A673 (cell line): ENCODE measurements at regions not wholly inside any gene's neighbourhood (a gene's known extent, or its start where the extent isn't known, plus 50 kb on each side); places are given as distances from the start of the nearest gene placed in this dataset.

Experiments used
- BruUV-seq: library from RNA; stranded (reverse); fragments of 400-500 nt; replicated peaks from 2 replicates; lab custom pipeline; 2021; lab: Mats Ljungman, UMichigan
- CTCF ChIA-PET: fragments of 300-600 bp; sonication (Branson Sonifier 250); formaldehyde crosslinking; loops from one replicate; lab custom pipeline; 2022; ENCODE audit warnings: antibody characterized with exemption; lab: Charles Lee
- POLR2A ChIA-PET: fragments of 300-600 bp; sonication (Branson Sonifier 250); formaldehyde crosslinking; loops from one replicate; lab custom pipeline; 2022; ENCODE audit warnings: antibody characterized with exemption; ENCODE audit not compliant: low non-redundant PET; lab: Charles Lee
- DNase-seq: peaks from one replicate; pipeline ENCODE4 v3.0.0-alpha.2; 2015; ENCODE audit warnings: low spot score
- H3K27ac ChIP-seq: fragments of 200-600 bp; sonication (generic); 2 replicates; pipeline ENCODE4 v1.5.1; 2016; ENCODE audit warnings: mixed run types, low read depth, mild to moderate bottlenecking, mixed read lengths, antibody characterized with exemption, low read length; ENCODE audit not compliant: poor library complexity, severe bottlenecking
- H3K27me3 ChIP-seq: fragments of 200-600 bp; sonication (generic); replicated peaks from 2 replicates; pipeline ENCODE4 v1.6.1; 2017; ENCODE audit warnings: mixed run types, low read depth, mild to moderate bottlenecking, mixed read lengths, antibody characterized with exemption, low read length; ENCODE audit not compliant: insufficient read depth, poor library complexity
- H3K36me3 ChIP-seq: fragments of 200-600 bp; sonication (generic); 2 replicates; pipeline ENCODE4 v1.6.1; 2016; ENCODE audit warnings: mixed run types, mild to moderate bottlenecking, mixed read lengths, antibody characterized with exemption, low read length; ENCODE audit not compliant: insufficient read depth, poor library complexity, severe bottlenecking
- H3K4me1 ChIP-seq: fragments of 200-600 bp; sonication (generic); 2 replicates; pipeline ENCODE4 v1.6.1; 2017; ENCODE audit warnings: mixed run types, mild to moderate bottlenecking, mixed read lengths, antibody characterized with exemption, low read length; ENCODE audit not compliant: insufficient read depth, poor library complexity, severe bottlenecking
- H3K4me3 ChIP-seq: fragments of 200-600 bp; sonication (generic); 2 replicates; pipeline ENCODE4 v1.5.1; 2016; ENCODE audit warnings: low read depth, mixed run types, mild to moderate bottlenecking, mixed read lengths, low read length; ENCODE audit not compliant: poor library complexity, severe bottlenecking
- H3K9me3 ChIP-seq: fragments of 200-600 bp; sonication (generic); 2 replicates; pipeline ENCODE4 v1.6.1; 2016; ENCODE audit warnings: mixed run types, low read depth, mild to moderate bottlenecking, mixed read lengths, antibody characterized with exemption, low read length; ENCODE audit not compliant: poor library complexity, severe bottlenecking
- EZH2 ChIP-seq: fragments of 200-600 bp; sonication (generic); IDR thresholded peaks from 2 replicates; pipeline ENCODE4 v1.6.1; 2017; ENCODE audit warnings: borderline replicate concordance, low read depth, mild to moderate bottlenecking, mixed read lengths, antibody characterized with exemption, low read length; ENCODE audit not compliant: poor library complexity, severe bottlenecking
- intact Hi-C: fragments of 100-400 bp; cut with micrococcal nuclease; formaldehyde crosslinking; loops from one replicate; pipeline ENCODE4 v1.10.0; 2022; ENCODE audit not compliant: unreplicated experiment
- TF ChIP-seq, protein P1 (sequence below): fragments of 300-800, 200-600 bp; sonication (generic); conservative IDR thresholded peaks from 2 replicates; pipeline ENCODE4 v1.5.1; 2017; ENCODE audit warnings: low read depth, mild to moderate bottlenecking, antibody characterized with exemption, low read length, moderate library complexity, mixed read lengths

DNA sequence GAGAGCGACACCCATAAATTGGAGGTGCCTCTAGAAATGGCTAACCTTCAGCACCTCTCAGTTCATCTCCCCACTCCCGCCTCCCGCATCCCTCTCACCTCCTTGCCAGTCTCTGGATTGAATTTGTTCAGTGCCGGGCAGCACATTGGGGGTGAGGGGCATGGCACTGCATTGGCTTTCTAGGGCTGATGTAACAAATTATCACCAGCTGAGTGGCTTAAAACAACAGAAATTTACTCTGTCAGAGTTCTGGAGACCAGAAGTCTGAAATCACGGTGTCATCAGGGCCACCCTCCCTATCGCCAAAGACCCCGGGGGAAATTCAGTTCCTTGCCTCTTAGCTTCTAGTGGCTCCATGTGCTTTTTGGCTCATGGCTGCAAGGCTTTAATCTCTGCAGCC lies 105.1 kb upstream of the RBPJ start:
- Histone ChIP-seq H3K4me1 (no peaks in the 10 kb centered on the region), H3K27ac (no peak overlapping the region), H3K4me3 (no peak overlapping the region), H3K36me3 (no peaks in the 10 kb centered on the region), H3K9me3 (no peaks in the 10 kb centered on the region), H3K27me3 (peaks cover 29% of the 10 kb centered on the region)
- TF ChIP-seq EZH2, result no peak
- TF ChIP-seq, protein P1, sequence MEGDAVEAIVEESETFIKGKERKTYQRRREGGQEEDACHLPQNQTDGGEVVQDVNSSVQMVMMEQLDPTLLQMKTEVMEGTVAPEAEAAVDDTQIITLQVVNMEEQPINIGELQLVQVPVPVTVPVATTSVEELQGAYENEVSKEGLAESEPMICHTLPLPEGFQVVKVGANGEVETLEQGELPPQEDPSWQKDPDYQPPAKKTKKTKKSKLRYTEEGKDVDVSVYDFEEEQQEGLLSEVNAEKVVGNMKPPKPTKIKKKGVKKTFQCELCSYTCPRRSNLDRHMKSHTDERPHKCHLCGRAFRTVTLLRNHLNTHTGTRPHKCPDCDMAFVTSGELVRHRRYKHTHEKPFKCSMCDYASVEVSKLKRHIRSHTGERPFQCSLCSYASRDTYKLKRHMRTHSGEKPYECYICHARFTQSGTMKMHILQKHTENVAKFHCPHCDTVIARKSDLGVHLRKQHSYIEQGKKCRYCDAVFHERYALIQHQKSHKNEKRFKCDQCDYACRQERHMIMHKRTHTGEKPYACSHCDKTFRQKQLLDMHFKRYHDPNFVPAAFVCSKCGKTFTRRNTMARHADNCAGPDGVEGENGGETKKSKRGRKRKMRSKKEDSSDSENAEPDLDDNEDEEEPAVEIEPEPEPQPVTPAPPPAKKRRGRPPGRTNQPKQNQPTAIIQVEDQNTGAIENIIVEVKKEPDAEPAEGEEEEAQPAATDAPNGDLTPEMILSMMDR, result no peak
- no TSS peak for BruUV-seq
- DNase-seq, result no peak
- POLR2A ChIA-PET, result no interaction called here
- CTCF ChIA-PET, result no interaction called here
- intact Hi-C loops, result no loop called here

DNA sequence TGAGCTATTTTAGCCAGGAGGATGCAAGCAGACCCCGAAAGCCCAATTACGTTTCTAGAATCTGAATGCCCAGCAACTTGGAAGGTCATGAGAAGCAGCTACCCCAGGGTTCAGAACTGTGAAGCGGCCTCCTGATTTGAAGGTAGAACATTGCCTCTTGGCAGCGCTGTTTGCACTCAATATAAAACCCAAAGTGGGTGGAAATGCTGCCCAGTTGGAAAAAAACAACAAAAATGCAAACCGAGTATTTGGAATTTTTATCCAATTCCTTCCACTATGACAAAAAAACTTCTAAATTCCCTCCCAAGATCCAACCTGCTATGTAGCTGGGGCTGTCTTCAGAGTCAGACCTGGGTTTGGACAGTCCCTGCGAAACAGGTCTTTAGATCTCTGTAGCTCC lies 103.3 kb upstream of the RBPJ start:
- TF ChIP-seq, protein P1, result no peak
- no peak for TF ChIP-seq EZH2
- Histone ChIP-seq H3K4me1 (no peaks in the 10 kb centered on the region), H3K9me3 (no peaks in the 10 kb centered on the region), H3K27ac (no peak overlapping the region), H3K36me3 (no peaks in the 10 kb centered on the region), H3K4me3 (no peak overlapping the region), H3K27me3 (peaks cover 15% of the 10 kb centered on the region)
- intact Hi-C loops, result no loop called here
- ChIA-PET POLR2A (no interaction called here), CTCF (no interaction called here)
- no TSS peak for BruUV-seq
- no peak for DNase-seq

DNA sequence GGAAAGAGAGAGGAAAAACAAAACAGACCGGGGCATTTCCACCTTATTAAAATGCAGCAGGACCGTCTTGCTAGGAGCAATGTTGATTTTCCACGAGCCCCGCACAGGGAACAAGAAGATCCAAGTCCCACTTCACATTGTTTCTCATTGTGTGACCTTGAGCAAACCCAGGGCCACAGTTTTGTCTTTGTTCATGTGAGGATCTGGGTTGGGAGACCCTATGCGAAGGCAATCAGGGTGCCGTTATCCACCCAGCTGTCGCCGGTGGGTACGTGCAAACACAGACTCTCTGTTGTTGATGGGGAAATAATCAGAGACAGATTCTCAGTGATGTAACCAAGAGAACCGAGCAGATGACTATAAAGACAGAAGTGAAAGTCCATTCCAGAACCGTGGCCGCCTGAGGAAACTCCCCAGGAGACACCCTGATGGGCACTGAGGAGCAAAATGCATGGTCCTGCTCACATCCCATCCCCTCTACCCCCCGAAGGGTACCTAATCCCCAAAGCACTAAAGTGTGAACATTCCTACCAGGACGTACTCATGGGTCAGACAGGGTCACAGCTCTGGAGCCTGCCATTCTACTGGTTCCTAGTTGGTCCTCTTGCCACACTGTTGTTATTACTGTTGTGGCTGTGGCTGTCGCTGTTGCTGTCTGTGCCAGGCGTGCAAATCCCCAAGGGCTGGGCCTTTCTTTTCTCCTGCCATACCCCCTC lies 102.7 kb upstream of the RBPJ start:
- Histone ChIP-seq H3K27ac (no peak overlapping the region), H3K36me3 (no peaks in the 10 kb centered on the region), H3K4me3 (no peak overlapping the region), H3K27me3 (peaks cover 10% of the 10 kb centered on the region), H3K4me1 (no peaks in the 10 kb centered on the region), H3K9me3 (no peaks in the 10 kb centered on the region)
- BruUV-seq, result no TSS peak
- ChIA-PET POLR2A (no interaction called here), CTCF (no interaction called here)
- intact Hi-C loops, result no loop called here
- TF ChIP-seq, protein P1, result no peak
- no peak for TF ChIP-seq EZH2
- DNase-seq, result no peak
